ENCODE measurements at regions not wholly inside any gene's neighbourhood (a gene's known extent, or its start where the extent isn't known, plus 50 kb on each side); places are given as distances from the start of the nearest gene placed in this dataset.
"Not testable (repeated sequence)": the region's sequence is repeated elsewhere in the genome, so short reads cannot be mapped to it uniquely, and the experiment has no call there.

DNA sequence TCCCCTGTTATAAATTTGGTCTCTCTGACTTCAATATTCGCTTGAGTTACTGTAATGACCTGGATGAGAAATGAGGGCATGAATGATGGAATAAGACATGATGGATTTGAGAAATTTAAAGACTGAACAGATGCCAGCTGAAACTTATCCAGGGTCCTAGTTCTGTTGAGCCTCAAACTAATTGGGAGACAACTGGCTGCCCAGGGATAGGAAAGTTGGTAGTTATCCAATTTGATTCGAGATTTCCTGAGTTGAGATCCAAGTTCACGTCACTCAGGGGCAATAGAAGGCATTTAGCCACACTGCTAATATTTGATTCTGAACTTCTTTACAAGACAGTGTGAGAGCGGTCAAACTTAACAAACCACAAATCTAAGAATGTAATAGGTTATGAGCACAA is 159.0 kb upstream of the CXCL13 start:
- no peak for DNase-seq (ENCODE audit: low spot score)

GRCh38 chr4:77449171-77449570 is 156.4 kb upstream of the CXCL13 start:
- DNase-seq (ENCODE audit: low spot score): no peak

DNA sequence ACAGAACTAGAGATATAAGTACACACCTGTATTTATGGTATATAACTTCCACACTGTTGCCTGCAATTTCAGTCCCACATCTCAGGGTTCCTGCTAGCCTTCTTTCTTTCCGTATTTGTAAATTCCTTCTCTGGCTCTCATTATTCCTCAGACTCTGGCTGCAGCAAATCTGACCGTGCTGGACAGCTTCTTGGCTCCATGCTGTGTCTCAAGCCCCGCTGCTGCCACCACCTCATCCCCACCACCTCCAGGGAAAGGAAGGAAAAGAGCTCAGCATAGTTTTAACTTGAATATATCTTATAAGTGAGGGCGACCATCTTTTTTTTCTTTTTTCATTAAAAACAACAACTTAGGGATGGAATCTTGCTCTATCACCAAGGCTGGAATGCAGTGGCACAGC is 155.6 kb upstream of the CXCL13 start:
- no peak for DNase-seq (ENCODE audit: low spot score)

- DNase-seq (ENCODE audit: low spot score): no peak
These were observed 154.1 kb upstream of the CXCL13 start for GRCh38 chr4:77451530-77451929.

- DNase-seq (ENCODE audit: low spot score): not testable (repeated sequence)
These were observed 153.5 kb upstream of the CXCL13 start for GRCh38 chr4:77452117-77452516.

DNA sequence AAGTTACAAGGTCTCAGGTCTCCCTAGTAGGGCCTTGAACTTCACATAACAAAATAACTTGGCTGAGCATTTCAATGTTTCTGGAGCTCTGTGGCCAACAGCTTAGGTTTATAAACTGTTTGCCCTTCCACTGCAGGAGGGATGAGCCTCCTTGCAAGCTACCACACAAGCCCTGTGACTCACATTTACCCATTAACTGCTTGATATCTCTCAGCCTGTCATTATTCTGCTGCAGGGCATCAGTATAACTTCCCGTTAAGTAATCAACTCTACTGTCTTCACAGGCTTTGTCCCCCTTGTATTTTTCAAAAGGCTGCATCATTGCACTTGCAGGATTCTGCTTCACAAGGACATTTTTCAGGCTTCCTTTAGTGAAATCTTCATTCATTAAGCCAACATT is 151.7 kb upstream of the CXCL13 start:
- DNase-seq (ENCODE audit: low spot score): no peak

DNA sequence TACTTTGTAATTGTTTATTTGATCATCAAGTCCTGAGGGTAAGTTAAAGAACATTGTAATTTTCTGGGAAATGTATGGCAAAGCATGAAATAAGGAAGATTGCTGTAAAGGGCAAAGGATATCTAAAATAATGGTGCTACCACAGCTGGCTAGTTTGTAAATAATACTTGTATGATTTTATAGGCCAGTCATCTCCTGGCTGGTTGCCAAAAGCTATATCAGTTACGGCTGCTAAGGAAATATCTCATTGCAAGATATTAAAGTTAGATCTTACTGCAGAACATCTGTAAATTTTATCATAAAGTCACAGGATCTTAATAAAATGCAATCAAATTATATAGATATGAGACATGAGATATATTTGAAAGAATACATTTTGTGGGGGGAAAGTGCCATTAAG is 150.8 kb upstream of the CXCL13 start:
- DNase-seq (ENCODE audit: low spot score): no peak

DNA sequence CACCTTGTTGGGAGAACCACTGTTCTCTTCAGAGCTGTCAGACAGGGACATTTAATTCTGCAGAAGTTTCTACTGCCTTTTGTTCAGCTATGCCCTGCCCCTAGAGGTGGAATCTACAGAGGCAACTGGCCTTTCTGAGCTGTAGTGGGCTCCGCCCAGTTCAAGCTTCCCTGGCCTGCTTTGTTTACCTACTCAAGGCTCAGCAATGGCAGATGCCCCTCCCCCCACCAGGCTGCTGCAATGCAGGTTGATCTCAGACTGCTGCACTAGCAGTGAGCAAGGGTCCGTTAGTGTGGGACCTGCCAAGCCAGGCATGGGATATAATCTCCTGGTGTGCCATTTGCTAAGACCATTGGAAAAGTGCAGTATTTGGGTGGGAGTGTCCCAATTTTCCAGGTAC is 141.5 kb upstream of the CXCL13 start:
- DNase-seq (ENCODE audit: low spot score): not testable (repeated sequence)

- DNase-seq (ENCODE audit: low spot score): no peak
These were observed 140.3 kb upstream of the CXCL13 start for GRCh38 chr4:77465271-77465670.

DNA sequence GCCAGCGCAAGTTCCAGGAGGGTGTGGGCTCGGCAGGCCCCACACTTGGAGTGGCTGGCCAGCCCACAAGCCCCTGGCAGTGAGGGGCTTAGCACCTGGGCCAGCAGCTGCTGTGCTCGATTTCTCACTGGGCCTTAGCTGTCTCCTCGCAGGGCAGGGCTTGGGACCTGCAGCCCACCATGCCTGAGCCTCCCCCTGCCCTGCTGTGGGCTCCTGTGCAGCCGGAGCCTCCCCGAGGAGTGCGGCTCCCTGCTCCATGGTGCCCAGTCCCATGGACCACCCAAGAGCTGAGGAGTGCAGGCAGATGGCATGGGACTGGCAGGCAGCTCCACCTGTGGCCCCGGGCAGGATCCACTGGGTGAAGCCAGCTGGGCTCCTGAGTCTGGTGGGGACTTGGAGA is 139.2 kb upstream of the CXCL13 start:
- no peak for DNase-seq (ENCODE audit: low spot score)

DNA sequence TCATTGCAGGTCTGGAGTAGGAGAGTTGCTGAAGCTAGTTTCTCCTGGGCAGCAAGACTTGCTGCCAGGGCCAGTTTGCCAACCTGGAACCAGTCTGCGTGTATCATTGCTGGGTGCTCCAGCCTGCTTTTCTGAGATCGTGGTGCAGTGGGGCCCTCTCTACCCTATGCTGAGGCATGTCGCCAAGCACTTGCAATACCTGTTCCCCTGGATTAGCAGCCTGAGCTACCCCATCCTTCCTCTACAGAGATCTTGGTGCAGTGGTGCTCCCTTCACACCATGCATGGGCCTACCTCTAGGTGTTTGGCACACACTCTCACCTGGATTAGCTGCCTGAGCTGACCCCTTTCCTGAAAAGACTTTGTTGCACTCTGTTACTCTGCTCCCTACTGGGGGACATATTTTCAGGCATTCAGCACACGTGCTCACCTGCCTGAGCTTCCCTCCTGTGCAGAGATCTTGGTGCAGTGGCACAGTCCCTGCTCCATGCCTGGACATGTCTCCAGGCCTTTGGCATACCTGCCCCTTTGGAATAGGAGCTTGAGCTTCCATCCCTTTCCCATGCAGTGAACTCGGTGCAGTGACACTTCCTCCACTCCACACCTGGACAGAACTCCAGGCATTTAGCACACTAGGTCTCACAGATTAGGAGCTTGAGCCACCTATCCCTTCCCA is 133.7 kb upstream of the CXCL13 start:
- DNase-seq (ENCODE audit: low spot score): no peak

DNA sequence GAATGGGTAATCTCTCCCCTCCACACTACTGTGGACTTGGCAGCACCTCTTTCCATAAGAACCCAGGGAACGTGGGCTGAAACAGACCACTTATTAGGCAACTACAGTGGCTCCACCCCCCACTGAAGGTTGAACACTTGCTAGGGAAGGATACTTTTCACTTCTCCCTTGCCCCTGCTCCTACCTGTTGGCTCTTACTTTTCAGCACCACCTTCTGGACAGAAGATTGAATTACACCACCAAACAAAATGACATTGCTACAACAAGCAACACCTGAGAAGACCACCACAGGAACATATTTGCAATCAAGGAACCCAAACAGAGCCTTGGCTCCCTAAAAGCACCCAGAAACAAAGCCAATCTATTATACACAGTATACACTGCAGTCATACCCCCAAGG is 132.1 kb upstream of the CXCL13 start:
- DNase-seq (ENCODE audit: low spot score): peak; percentile 41

DNA sequence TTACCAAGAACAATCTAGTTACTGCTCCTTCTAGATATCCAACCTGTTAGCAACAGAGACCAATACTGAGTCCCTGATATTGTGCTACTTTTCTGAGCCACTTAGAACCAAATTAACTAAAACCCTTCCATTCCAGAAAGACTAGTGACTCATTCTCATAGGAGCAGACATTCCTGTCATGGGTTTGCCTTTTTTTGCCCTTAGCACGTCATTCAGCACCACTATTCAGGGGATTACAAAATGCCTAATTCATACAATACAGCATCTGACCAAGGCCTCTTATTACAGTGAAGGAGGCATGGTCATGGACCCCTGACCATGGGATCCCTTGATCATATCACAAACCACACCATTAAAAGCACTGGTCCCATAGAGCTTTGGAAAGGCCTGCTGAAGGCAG is 123.8 kb upstream of the CXCL13 start:
- no peak for DNase-seq (ENCODE audit: low spot score)

GRCh38 chr4:77488882-77489281 is 116.7 kb upstream of the CXCL13 start:
- no peak for DNase-seq (ENCODE audit: low spot score)

DNA sequence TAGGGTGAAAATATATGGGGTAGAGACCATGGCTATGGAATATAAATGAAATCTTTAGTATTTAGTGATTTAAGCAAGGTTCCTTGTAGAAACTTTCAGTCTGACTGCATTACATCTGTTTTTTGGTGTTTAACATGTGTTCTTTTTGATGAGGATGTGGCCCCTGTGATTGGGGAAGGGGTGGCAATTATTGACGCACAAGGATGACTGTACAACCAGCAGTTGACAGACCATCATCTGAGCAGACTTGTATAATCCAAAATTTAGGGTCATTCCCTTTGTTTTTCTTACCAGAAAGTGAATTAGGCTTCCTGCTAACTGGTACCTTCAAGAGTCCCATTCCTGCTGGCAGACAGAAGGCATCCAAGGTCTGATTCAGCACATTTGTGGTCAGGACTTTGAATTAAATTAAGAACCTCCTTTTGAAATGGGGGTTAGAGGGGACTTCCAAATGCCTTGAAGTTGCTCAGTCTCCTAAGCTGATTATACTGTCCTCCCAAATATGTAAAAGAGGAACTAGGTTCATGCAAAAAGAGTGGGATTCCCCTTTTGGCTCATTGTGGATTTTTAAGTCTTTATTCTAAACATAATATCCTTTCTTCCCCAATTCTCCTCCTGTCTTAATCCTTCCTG is 112.4 kb upstream of the CXCL13 start:
- DNase-seq (ENCODE audit: low spot score): no peak

DNA sequence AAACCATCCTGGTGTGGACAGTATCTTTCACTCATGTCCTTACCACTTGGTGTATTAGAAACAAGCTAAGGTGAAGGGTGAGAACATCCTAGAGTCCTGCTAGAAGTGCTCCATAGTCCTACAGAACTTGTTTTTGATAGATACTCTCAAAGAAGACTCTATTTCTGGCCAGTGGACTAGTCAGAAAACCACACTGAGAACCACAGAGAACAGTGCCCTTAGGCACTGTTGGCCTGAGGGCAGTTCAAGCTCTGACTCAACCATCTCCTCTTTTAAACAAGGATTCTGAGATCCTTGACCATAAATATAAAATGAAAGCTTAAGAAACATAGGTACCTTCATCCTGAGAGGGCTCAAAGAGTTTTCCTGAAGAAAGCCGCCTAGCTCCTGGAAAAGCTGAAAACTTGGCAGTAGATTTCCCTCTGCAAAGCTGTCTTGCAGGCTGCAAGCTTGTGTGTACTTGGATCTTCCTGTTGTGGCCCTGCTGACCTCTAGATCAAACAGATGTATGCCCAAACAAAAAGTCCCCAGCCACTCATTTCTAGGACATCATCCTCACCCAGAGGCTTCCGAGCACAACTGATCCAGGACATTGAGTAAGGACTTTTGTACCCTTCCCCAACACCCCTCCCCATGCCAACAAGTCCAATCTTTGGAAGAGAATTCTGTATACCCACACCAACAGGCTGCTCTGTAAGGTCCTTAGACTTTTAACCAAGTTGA is 111.6 kb upstream of the CXCL13 start:
- DNase-seq (ENCODE audit: low spot score): no peak

GRCh38 chr4:77496457-77496856 is 109.2 kb upstream of the CXCL13 start:
- DNase-seq (ENCODE audit: low spot score): no peak

GRCh38 chr4:77500801-77501200 is 104.8 kb upstream of the CXCL13 start:
- DNase-seq (ENCODE audit: low spot score): no peak

- no peak for DNase-seq (ENCODE audit: low spot score)
These were observed 104.4 kb upstream of the CXCL13 start for GRCh38 chr4:77501240-77501639.

GRCh38 chr4:77501851-77502250 is 103.8 kb upstream of the CXCL13 start:
- no peak for DNase-seq (ENCODE audit: low spot score)

GRCh38 chr4:77504407-77504806 is 101.2 kb upstream of the CXCL13 start:
- no peak for DNase-seq (ENCODE audit: low spot score)

- no peak for DNase-seq (ENCODE audit: low spot score)
These were observed 100.2 kb upstream of the CXCL13 start for GRCh38 chr4:77505275-77505957.

DNA sequence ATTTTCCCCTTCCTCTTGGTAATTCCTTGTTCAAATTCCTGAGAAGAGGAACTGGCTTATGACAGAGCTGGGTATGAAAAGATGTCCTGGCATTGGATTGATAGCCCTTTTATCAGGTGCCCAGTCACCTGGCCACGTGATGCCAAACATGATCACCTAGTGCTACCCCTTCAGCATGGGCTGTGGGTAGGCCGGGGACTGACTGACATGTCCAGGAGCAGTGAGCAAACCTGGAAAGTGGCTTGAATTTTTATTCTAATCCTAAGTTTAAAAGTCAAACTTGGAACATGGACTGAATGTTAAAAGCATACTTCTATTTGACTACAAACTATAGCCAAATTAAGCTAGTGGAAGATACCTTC is 99.7 kb upstream of the CXCL13 start:
- DNase-seq (ENCODE audit: low spot score): no peak
